CD4-positive, alpha-beta T cell (primary cell): ENCODE measurements at regions not wholly inside any gene's neighbourhood (a gene's known extent, or its start where the extent isn't known, plus 50 kb on each side); places are given as distances from the start of the nearest gene placed in this dataset.

Source experiments
- ATAC-seq: fragments of 200-7000 bp; cut with Tn5 transposase; one replicate; pipeline ENCODE4 v1.10.0; 2022; ENCODE audit warnings: mild to moderate bottlenecking; ENCODE audit not compliant: poor library complexity
- CTCF ChIA-PET: fragments of 350-600 bp; sonication (Branson Sonifier 250); formaldehyde crosslinking; loops from one replicate; lab custom pipeline; 2021; ENCODE audit warnings: antibody characterized with exemption, inconsistent platforms; lab: Charles Lee
- POLR2A ChIA-PET: fragments of 350-600 bp; sonication (Branson Sonifier 250); formaldehyde crosslinking; loops from one replicate; lab custom pipeline; 2021; ENCODE audit warnings: antibody characterized with exemption, inconsistent platforms; lab: Charles Lee
- DNase-seq, 14 experiments: peaks; one replicate each; pipeline ENCODE4 v3.0.0-alpha.2; 2013 to 2020; ENCODE audit warnings: mixed read lengths in 2 of 14
- H3K27ac ChIP-seq, 2 donors: one replicate each; pipeline versions ENCODE4 v1.5.1 to v1.7.0; 2013; ENCODE audit warnings: low read length in 2 of 2, low read depth in 1 of 2, mild to moderate bottlenecking in 1 of 2
- H3K27me3 ChIP-seq, 2 experiments: 1 replicate in 1 of 2; 2 replicates in 1 of 2; pipeline versions ENCODE4 v1.6.1 to v1.7.0; 2013; ENCODE audit warnings: low read length in 2 of 2, control low read depth in 1 of 2, mild to moderate bottlenecking in 1 of 2, moderate library complexity in 1 of 2; ENCODE audit not compliant: insufficient read depth in 2 of 2, control insufficient read depth in 1 of 2
- H3K36me3 ChIP-seq: one replicate; pipeline ENCODE4 v1.6.1; 2013; ENCODE audit warnings: low read length, control low read depth; ENCODE audit not compliant: insufficient read depth
- H3K4me1 ChIP-seq: one replicate; pipeline ENCODE4 v1.6.1; 2013; ENCODE audit warnings: low read length, control low read depth; ENCODE audit not compliant: insufficient read depth
- H3K4me3 ChIP-seq: one replicate; pipeline ENCODE4 v1.5.1; 2013; ENCODE audit warnings: mild to moderate bottlenecking, low read length, moderate library complexity
- H3K9me3 ChIP-seq, 2 experiments: 1 replicate in 1 of 2; 2 replicates in 1 of 2; pipeline versions ENCODE4 v1.6.1 to v1.7.0; 2013; ENCODE audit warnings: low read length in 2 of 2, mild to moderate bottlenecking in 2 of 2, control low read depth in 1 of 2, moderate library complexity in 1 of 2; ENCODE audit not compliant: control insufficient read depth in 1 of 2, insufficient read depth in 1 of 2
- H3K27ac Mint-ChIP-seq: one replicate; pipeline ENCODE4 v1.8.0; 2020; ENCODE audit warnings: mixed read lengths
- H3K27me3 Mint-ChIP-seq: one replicate; pipeline ENCODE4 v1.8.0; 2021; ENCODE audit warnings: mixed read lengths
- H3K36me3 Mint-ChIP-seq: one replicate; pipeline ENCODE4 v1.8.0; 2021; ENCODE audit warnings: low read depth, mixed read lengths
- H3K4me1 Mint-ChIP-seq: one replicate; pipeline ENCODE4 v1.8.0; 2021; ENCODE audit warnings: low read depth, mixed read lengths
- H3K4me3 Mint-ChIP-seq: one replicate; pipeline ENCODE4 v1.8.0; 2020; ENCODE audit warnings: mild to moderate bottlenecking, mixed read lengths
- H3K9me3 Mint-ChIP-seq: one replicate; pipeline ENCODE4 v1.8.0; 2020; ENCODE audit warnings: mixed read lengths
- CTCF ChIP-seq: fragments of 200-600 bp; IDR thresholded peaks from one replicate; pipeline ENCODE4 v1.8.0; 2022; ENCODE audit warnings: antibody characterized with exemption, mild to moderate bottlenecking
- intact Hi-C, 2 experiments: fragments of 100-400 bp; cut with DNase I in 1 of 2; cut with micrococcal nuclease in 1 of 2; formaldehyde crosslinking; loops; one replicate each; pipeline versions ENCODE4 v1.15.1 to v1.9.0; 2023 to 2025; cut with DNase I, micrococcal nuclease

- Mint-ChIP-seq H3K27me3 (no peaks in the 10 kb centered on the region), H3K27ac (no peak overlapping the region), H3K36me3 (no peaks in the 10 kb centered on the region), H3K4me1 (no peaks in the 10 kb centered on the region), H3K4me3 (no peak overlapping the region), H3K9me3 (no peaks in the 10 kb centered on the region)
- ATAC-seq: no peak
- Histone ChIP-seq H3K4me3 (no peak overlapping the region), H3K27ac (no peak overlapping the region), H3K27me3 (no peaks in the 10 kb centered on the region), H3K36me3 (no peaks in the 10 kb centered on the region), H3K9me3 (peaks cover 0 to 5% of the 10 kb centered on the region in 2 experiments), H3K4me1 (no peaks in the 10 kb centered on the region)
- intact Hi-C loops: no loop called here
- no peak for DNase-seq
- TF ChIP-seq CTCF: no peak
- ChIA-PET CTCF (no interaction called here), POLR2A (no interaction called here)
Measured at GRCh38 chr2:152284398-152284797, 50.6 kb upstream of the FMNL2 start.
